Lower lobe of right lung (tissue), 2 donors: ENCODE measurements at regions not wholly inside any gene's neighbourhood (a gene's known extent, or its start where the extent isn't known, plus 50 kb on each side); places are given as distances from the start of the nearest gene placed in this dataset.
"Not testable (repeated sequence)": the region's sequence is repeated elsewhere in the genome, so short reads cannot be mapped to it uniquely, and the experiment has no call there.

ENCODE experiments used
- ATAC-seq, 2 donors: fragments of 200-7000 bp; cut with Tn5 transposase; one replicate each; pipeline ENCODE4 v1.9.1; 2020 to 2022; ENCODE audit warnings: mild to moderate bottlenecking in 2 of 2, moderate library complexity in 2 of 2
- DNase-seq: peaks from one replicate; pipeline ENCODE4 v3.0.0-alpha.2; 2020
- H3K27ac ChIP-seq: fragments of 200-600 bp; one replicate; pipeline ENCODE4 v1.8.0; 2022
- H3K27me3 ChIP-seq: fragments of 200-600 bp; one replicate; pipeline ENCODE4 v1.8.0; 2022; ENCODE audit warnings: low read depth
- H3K36me3 ChIP-seq: fragments of 200-600 bp; one replicate; pipeline ENCODE4 v1.8.0; 2022; ENCODE audit warnings: mild to moderate bottlenecking
- H3K4me1 ChIP-seq: fragments of 200-600 bp; one replicate; pipeline ENCODE4 v1.8.0; 2022
- H3K4me3 ChIP-seq: fragments of 200-600 bp; one replicate; pipeline ENCODE4 v1.8.0; 2022; ENCODE audit warnings: mild to moderate bottlenecking
- H3K9me3 ChIP-seq: fragments of 200-600 bp; one replicate; pipeline ENCODE4 v1.8.0; 2022
- CTCF ChIP-seq: fragments of 200-600 bp; IDR thresholded peaks from one replicate; pipeline ENCODE4 v1.8.0; 2022; ENCODE audit warnings: antibody characterized with exemption, mild to moderate bottlenecking
- intact Hi-C: fragments of 100-400 bp; cut with DNase I; formaldehyde crosslinking; loops from one replicate; pipeline ENCODE4 v1.11.0; 2022
- donor health status: DM: no; HTN: yes; CAD: no; lungs with severe emphysema.

- Histone ChIP-seq H3K4me1 (no peaks in the 10 kb centered on the region), H3K27me3 (no peaks in the 10 kb centered on the region), H3K9me3 (no peaks in the 10 kb centered on the region), H3K27ac (no peak overlapping the region), H3K36me3 (no peaks in the 10 kb centered on the region), H3K4me3 (no peak overlapping the region)
- no peak for ATAC-seq
- TF ChIP-seq CTCF = no peak
- no peak for DNase-seq
- intact Hi-C loops = no loop called here
Observed at GRCh38 chr3:166634091-166634746, 745.9 kb downstream of the ZBBX start.

GRCh38 chr3:166630190-166630589 lies 749.9 kb downstream of the ZBBX start:
- DNase-seq (no peak), ATAC-seq (no peak)
- Histone ChIP-seq H3K36me3 (no peaks in the 10 kb centered on the region), H3K27me3 (no peaks in the 10 kb centered on the region), H3K4me3 (no peak overlapping the region), H3K9me3 (no peaks in the 10 kb centered on the region), H3K4me1 (no peaks in the 10 kb centered on the region), H3K27ac (no peak overlapping the region)
- no peak for TF ChIP-seq CTCF
- intact Hi-C loops = no loop called here

GRCh38 chr3:166613365-166613764 lies 766.7 kb downstream of the ZBBX start:
- no peak for DNase-seq
- Histone ChIP-seq H3K4me1 (no peaks in the 10 kb centered on the region), H3K27ac (no peak overlapping the region), H3K27me3 (no peaks in the 10 kb centered on the region), H3K4me3 (no peak overlapping the region), H3K36me3 (no peaks in the 10 kb centered on the region), H3K9me3 (no peaks in the 10 kb centered on the region)
- intact Hi-C loops = no loop called here
- no peak for TF ChIP-seq CTCF
- ATAC-seq = no peak

- DNase-seq, H3K27me3 ChIP-seq, H3K4me3 ChIP-seq, H3K27ac ChIP-seq, intact Hi-C loops, H3K36me3 ChIP-seq, H3K9me3 ChIP-seq, ATAC-seq, H3K4me1 ChIP-seq: not testable (repeated sequence)
Observed at GRCh38 chr3:166612761-166613160, 767.3 kb downstream of the ZBBX start.

GRCh38 chr3:166607933-166608521 lies 770.8 kb upstream of the BCHE start:
- Histone ChIP-seq H3K27ac (no peak overlapping the region), H3K4me3 (no peak overlapping the region), H3K9me3 (no peaks in the 10 kb centered on the region), H3K36me3 (no peaks in the 10 kb centered on the region), H3K4me1 (no peaks in the 10 kb centered on the region), H3K27me3 (no peaks in the 10 kb centered on the region)
- TF ChIP-seq CTCF = no peak
- intact Hi-C loops = no loop called here
- DNase-seq (no peak), ATAC-seq (no peak)

GRCh38 chr3:166606988-166607387 lies 769.8 kb upstream of the BCHE start:
- no peaks in the 10 kb centered on the region for H3K9me3 ChIP-seq
- intact Hi-C loops = no loop called here
- no peak for ATAC-seq
- no peaks in the 10 kb centered on the region for H3K4me1 ChIP-seq
- TF ChIP-seq CTCF = no peak
- no peaks in the 10 kb centered on the region for H3K36me3 ChIP-seq
- H3K27ac ChIP-seq = no peak overlapping the region
- no peak for DNase-seq
- no peak overlapping the region for H3K4me3 ChIP-seq
- H3K27me3 ChIP-seq = no peaks in the 10 kb centered on the region
